BJ (cell line): ENCODE measurements at regions not wholly inside any gene's neighbourhood (a gene's known extent, or its start where the extent isn't known, plus 50 kb on each side); places are given as distances from the start of the nearest gene placed in this dataset.
A peak's percentile ranks its signal among the peaks of the same experiment; 100 is the strongest.

Source experiments
- CTCF ChIA-PET: fragments of 350-600 bp; formaldehyde crosslinking; extraction: SDS; loops from one replicate; lab custom pipeline; 2021; ENCODE audit warnings: antibody characterized with exemption, inconsistent platforms; lab: Yijun Ruan, JAX
- POLR2A ChIA-PET: fragments of 300-600 bp; sonication (Branson Sonifier 250); formaldehyde crosslinking; extraction: SDS; loops from one replicate; lab custom pipeline; 2021; ENCODE audit warnings: antibody characterized with exemption; lab: Charles Lee
- DNase-seq: peaks from one replicate; pipeline ENCODE4 v3.0.0-alpha.2; 2011; ENCODE audit warnings: low read depth
- H3K27me3 ChIP-seq: 2 replicates; pipeline ENCODE4 v1.6.0; 2011; ENCODE audit warnings: low read length; ENCODE audit not compliant: control insufficient read depth, insufficient read depth
- H3K36me3 ChIP-seq: 2 replicates; pipeline ENCODE4 v1.5.1; 2011; ENCODE audit warnings: low read length; ENCODE audit not compliant: control insufficient read depth, insufficient read depth
- H3K4me3 ChIP-seq: 2 replicates; pipeline ENCODE4 v1.5.1; 2011; ENCODE audit warnings: low read depth, mild to moderate bottlenecking, control low read depth, low read length
- TF ChIP-seq, protein P1 (sequence below): IDR thresholded peaks from 2 replicates; pipeline ENCODE4 v1.5.1; 2011; ENCODE audit warnings: low read depth, mild to moderate bottlenecking, control low read depth, inconsistent platforms, low read length, moderate library complexity; ENCODE audit not compliant: insufficient read depth

- Histone ChIP-seq H3K27me3 (no peaks in the 10 kb centered on the region), H3K36me3 (no peaks in the 10 kb centered on the region), H3K4me3 (no peak overlapping the region)
- peak; percentile 44 for DNase-seq
- ChIA-PET CTCF (no interaction called here), POLR2A (no interaction called here)
- TF ChIP-seq, protein P1, sequence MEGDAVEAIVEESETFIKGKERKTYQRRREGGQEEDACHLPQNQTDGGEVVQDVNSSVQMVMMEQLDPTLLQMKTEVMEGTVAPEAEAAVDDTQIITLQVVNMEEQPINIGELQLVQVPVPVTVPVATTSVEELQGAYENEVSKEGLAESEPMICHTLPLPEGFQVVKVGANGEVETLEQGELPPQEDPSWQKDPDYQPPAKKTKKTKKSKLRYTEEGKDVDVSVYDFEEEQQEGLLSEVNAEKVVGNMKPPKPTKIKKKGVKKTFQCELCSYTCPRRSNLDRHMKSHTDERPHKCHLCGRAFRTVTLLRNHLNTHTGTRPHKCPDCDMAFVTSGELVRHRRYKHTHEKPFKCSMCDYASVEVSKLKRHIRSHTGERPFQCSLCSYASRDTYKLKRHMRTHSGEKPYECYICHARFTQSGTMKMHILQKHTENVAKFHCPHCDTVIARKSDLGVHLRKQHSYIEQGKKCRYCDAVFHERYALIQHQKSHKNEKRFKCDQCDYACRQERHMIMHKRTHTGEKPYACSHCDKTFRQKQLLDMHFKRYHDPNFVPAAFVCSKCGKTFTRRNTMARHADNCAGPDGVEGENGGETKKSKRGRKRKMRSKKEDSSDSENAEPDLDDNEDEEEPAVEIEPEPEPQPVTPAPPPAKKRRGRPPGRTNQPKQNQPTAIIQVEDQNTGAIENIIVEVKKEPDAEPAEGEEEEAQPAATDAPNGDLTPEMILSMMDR, result no peak
Observed at GRCh38 chr21:28136656-28137255, 855.9 kb downstream of the LTN1 start.

DNA sequence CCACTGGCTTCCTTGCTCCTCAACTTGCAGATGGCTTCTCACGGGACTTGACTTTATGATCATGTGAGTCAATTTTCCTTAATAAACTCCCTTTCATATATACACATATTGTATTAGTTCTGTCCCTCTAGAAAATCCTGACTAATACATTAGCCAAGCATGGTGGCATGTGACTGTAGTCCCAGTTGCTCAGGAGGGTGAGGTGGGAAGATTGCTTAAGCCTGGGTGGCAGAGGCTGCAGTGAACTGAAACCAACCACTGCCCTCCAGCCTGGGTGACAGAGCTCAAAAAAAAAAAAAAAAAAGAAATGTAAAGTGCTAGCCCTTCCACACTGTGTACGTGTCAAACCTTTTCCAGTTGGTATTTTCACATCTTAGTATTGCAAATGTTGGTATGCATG lies 857.0 kb downstream of the LTN1 start:
- H3K4me3 ChIP-seq, result no peak overlapping the region
- CTCF ChIA-PET, result interaction anchor here (1.2 kb wide), 1 partner anchor 17 kb away, joined by 3 read pairs; no protein-coding TSS in a partner anchor
- TF ChIP-seq, protein P1, result no peak
- POLR2A ChIA-PET, result no interaction called here
- H3K27me3 ChIP-seq, result no peaks in the 10 kb centered on the region
- no peak for DNase-seq
- no peaks in the 10 kb centered on the region for H3K36me3 ChIP-seq

- Histone ChIP-seq H3K4me3 (no peak overlapping the region), H3K27me3 (no peaks in the 10 kb centered on the region), H3K36me3 (no peaks in the 10 kb centered on the region)
- CTCF ChIA-PET, result no interaction called here
- no peak for DNase-seq
- TF ChIP-seq, protein P1, result no peak
- POLR2A ChIA-PET, result interaction anchor here (0.6 to 1.1 kb wide), 4 partner anchors 22 to 602 kb away, joined by 3 to 7 read pairs (median 4); no protein-coding TSS in a partner anchor
Observed at GRCh38 chr21:28133116-28133515, 859.6 kb downstream of the LTN1 start.

- H3K27me3 ChIP-seq, result no peaks in the 10 kb centered on the region
- ChIA-PET CTCF (no interaction called here), POLR2A (interaction anchor here (0.6 to 1.1 kb wide), 3 partner anchors 22 to 685 kb away, joined by 3 to 7 read pairs (median 6); no protein-coding TSS in a partner anchor)
- TF ChIP-seq, protein P1, result no peak
- H3K4me3 ChIP-seq, result no peak overlapping the region
- DNase-seq, result peak; percentile 54
- H3K36me3 ChIP-seq, result no peaks in the 10 kb centered on the region
Observed at GRCh38 chr21:28132713-28133112, 860.0 kb downstream of the LTN1 start.

DNA sequence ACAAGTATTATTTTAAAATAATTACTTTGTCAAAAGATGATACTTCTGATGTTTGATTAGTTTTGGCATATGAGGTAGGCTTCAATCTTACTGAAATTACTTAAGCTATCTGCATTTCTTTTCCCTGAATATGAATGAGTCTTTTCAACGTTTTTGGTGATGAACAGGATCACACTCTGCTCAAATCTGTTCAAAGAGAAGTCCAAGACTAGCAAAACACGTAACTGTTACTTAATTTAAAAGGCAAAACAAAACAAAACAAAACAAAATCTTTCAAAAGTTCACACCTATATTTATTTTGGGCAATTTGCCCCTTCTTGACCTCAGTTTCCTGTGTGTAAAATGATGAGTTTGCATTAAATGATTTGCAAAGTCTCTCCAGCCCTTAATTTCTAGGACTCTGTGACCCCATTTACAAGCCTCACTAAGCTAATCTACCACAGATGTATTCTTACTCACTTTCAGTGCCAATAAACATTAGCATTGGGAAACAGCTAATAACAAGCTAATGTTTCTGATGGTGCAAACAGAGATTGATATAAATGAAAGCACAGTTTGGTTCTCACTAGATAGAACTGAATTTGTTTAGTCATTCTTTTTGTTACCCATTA lies 865.4 kb downstream of the LTN1 start:
- TF ChIP-seq, protein P1, result no peak
- POLR2A ChIA-PET, result no interaction called here
- no peaks in the 10 kb centered on the region for H3K27me3 ChIP-seq
- H3K36me3 ChIP-seq, result no peaks in the 10 kb centered on the region
- DNase-seq, result no peak
- CTCF ChIA-PET, result no interaction called here
- H3K4me3 ChIP-seq, result no peak overlapping the region
